ENCODE measurements at regions not wholly inside any gene's neighbourhood (a gene's known extent, or its start where the extent isn't known, plus 50 kb on each side); places are given as distances from the start of the nearest gene placed in this dataset.
"Not testable (repeated sequence)": the region's sequence is repeated elsewhere in the genome, so short reads cannot be mapped to it uniquely, and the experiment has no call there.

DNA sequence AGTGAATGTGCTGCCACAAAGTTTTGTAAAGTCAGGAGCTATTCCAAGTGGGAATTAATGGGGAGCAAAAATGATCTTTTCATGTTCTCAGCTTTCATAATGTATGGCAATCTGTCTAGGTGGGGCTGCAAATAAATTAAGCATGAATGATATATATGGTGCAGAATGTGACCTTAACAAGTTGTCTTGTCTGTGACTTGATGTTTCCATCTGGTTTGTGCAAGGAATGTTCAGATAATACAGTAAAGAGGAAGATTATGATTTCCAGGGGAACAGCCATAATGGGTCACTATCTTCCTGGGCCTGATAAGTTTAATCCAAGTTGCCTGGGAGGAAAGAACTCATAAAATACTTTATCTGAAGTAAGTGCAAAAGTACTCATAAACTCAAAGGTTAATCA is 1815.8 kb upstream of the FLRT2 start:
- H3K4me2 ChIP-seq (ENCODE audit: low read length) = no peak overlapping the region
- H3K9ac ChIP-seq = no peak overlapping the region
- no peaks in the 10 kb centered on the region for H3K36me3 ChIP-seq (ENCODE audit: control insufficient read depth, insufficient read depth, low read length)
- H3K79me2 ChIP-seq = no peaks in the 10 kb centered on the region
- H3K4me1 ChIP-seq = peaks cover 5% of the 10 kb centered on the region
- no peaks in the 10 kb centered on the region for H3K27me3 ChIP-seq (ENCODE audit: control insufficient read depth, insufficient read depth, low read length)
- no peak overlapping the region for H2AFZ ChIP-seq
- no peak overlapping the region for H3K4me3 ChIP-seq (ENCODE audit: low read depth, low read length)
- no peaks in the 10 kb centered on the region for H3K9me3 ChIP-seq (ENCODE audit: control insufficient read depth, low read length)
- TF ChIP-seq, protein P1, sequence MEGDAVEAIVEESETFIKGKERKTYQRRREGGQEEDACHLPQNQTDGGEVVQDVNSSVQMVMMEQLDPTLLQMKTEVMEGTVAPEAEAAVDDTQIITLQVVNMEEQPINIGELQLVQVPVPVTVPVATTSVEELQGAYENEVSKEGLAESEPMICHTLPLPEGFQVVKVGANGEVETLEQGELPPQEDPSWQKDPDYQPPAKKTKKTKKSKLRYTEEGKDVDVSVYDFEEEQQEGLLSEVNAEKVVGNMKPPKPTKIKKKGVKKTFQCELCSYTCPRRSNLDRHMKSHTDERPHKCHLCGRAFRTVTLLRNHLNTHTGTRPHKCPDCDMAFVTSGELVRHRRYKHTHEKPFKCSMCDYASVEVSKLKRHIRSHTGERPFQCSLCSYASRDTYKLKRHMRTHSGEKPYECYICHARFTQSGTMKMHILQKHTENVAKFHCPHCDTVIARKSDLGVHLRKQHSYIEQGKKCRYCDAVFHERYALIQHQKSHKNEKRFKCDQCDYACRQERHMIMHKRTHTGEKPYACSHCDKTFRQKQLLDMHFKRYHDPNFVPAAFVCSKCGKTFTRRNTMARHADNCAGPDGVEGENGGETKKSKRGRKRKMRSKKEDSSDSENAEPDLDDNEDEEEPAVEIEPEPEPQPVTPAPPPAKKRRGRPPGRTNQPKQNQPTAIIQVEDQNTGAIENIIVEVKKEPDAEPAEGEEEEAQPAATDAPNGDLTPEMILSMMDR (IDR thresholded peaks at IDR 0.05) = no peak
- no peak overlapping the region for H3K27ac ChIP-seq

- not testable (repeated sequence) for H3K27me3 ChIP-seq (ENCODE audit: control insufficient read depth, insufficient read depth, low read length); H3K4me1 ChIP-seq; H3K4me2 ChIP-seq (ENCODE audit: low read length); H3K27ac ChIP-seq; H3K9ac ChIP-seq; H2AFZ ChIP-seq; H3K9me3 ChIP-seq (ENCODE audit: control insufficient read depth, low read length); H3K36me3 ChIP-seq (ENCODE audit: control insufficient read depth, insufficient read depth, low read length); H3K4me3 ChIP-seq (ENCODE audit: low read depth, low read length); H3K79me2 ChIP-seq
These were observed 1810.5 kb upstream of the FLRT2 start for GRCh38 chr14:83719435-83719834.

DNA sequence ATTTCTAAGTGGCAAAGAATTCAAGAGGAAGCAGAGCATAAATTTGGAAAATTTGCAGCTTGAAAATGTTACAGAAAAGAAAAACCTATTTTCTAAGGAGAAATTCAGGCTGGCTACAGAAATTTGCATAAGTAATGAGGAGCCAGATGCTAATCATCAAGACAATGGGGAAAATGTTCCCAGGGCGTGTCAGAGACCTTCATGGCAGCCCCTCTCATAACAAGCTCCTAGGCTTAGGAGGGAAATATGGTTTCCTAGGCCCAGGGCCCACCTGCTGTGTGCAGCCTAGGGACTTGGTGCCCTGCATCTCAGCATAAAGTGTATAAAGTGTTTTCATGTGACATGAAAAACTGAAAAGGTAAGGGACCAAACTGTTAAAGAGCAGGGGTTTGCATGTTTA is 1796.3 kb upstream of the FLRT2 start:
- Histone ChIP-seq H3K27me3 (ENCODE audit: control insufficient read depth, insufficient read depth, low read length) (no peaks in the 10 kb centered on the region), H3K36me3 (ENCODE audit: control insufficient read depth, insufficient read depth, low read length) (no peaks in the 10 kb centered on the region), H3K9ac (no peak overlapping the region), H3K4me2 (ENCODE audit: low read length) (no peak overlapping the region), H3K27ac (no peak overlapping the region), H3K9me3 (ENCODE audit: control insufficient read depth, low read length) (no peaks in the 10 kb centered on the region), H3K4me1 (no peaks in the 10 kb centered on the region), H2AFZ (no peak overlapping the region), H3K4me3 (ENCODE audit: low read depth, low read length) (no peak overlapping the region), H3K79me2 (no peaks in the 10 kb centered on the region)
- TF ChIP-seq, protein P1 (IDR thresholded peaks at IDR 0.05) = no peak

- Histone ChIP-seq H3K36me3 (ENCODE audit: control insufficient read depth, insufficient read depth, low read length) (no peaks in the 10 kb centered on the region), H3K4me1 (no peaks in the 10 kb centered on the region), H3K9me3 (ENCODE audit: control insufficient read depth, low read length) (no peaks in the 10 kb centered on the region), H3K27me3 (ENCODE audit: control insufficient read depth, insufficient read depth, low read length) (no peaks in the 10 kb centered on the region), H3K9ac (no peak overlapping the region), H3K79me2 (no peaks in the 10 kb centered on the region), H3K4me3 (ENCODE audit: low read depth, low read length) (no peak overlapping the region), H3K27ac (no peak overlapping the region), H2AFZ (no peak overlapping the region), H3K4me2 (ENCODE audit: low read length) (no peak overlapping the region)
- TF ChIP-seq, protein P1 (IDR thresholded peaks at IDR 0.05) = no peak
These were observed 1795.5 kb upstream of the FLRT2 start for GRCh38 chr14:83734431-83734830.

GRCh38 chr14:83741269-83741668 is 1788.7 kb upstream of the FLRT2 start:
- no peak overlapping the region for H3K4me2 ChIP-seq (ENCODE audit: low read length)
- H2AFZ ChIP-seq = no peak overlapping the region
- H3K79me2 ChIP-seq = no peaks in the 10 kb centered on the region
- no peaks in the 10 kb centered on the region for H3K36me3 ChIP-seq (ENCODE audit: control insufficient read depth, insufficient read depth, low read length)
- H3K9ac ChIP-seq = no peak overlapping the region
- H3K27me3 ChIP-seq (ENCODE audit: control insufficient read depth, insufficient read depth, low read length) = no peaks in the 10 kb centered on the region
- no peaks in the 10 kb centered on the region for H3K9me3 ChIP-seq (ENCODE audit: control insufficient read depth, low read length)
- H3K4me1 ChIP-seq = no peaks in the 10 kb centered on the region
- no peak overlapping the region for H3K4me3 ChIP-seq (ENCODE audit: low read depth, low read length)
- no peak overlapping the region for H3K27ac ChIP-seq
- TF ChIP-seq, protein P1 (IDR thresholded peaks at IDR 0.05) = no peak
